ENCODE measurements at regions not wholly inside any gene's neighbourhood (a gene's known extent, or its start where the extent isn't known, plus 50 kb on each side); places are given as distances from the start of the nearest gene placed in this dataset.

DNA sequence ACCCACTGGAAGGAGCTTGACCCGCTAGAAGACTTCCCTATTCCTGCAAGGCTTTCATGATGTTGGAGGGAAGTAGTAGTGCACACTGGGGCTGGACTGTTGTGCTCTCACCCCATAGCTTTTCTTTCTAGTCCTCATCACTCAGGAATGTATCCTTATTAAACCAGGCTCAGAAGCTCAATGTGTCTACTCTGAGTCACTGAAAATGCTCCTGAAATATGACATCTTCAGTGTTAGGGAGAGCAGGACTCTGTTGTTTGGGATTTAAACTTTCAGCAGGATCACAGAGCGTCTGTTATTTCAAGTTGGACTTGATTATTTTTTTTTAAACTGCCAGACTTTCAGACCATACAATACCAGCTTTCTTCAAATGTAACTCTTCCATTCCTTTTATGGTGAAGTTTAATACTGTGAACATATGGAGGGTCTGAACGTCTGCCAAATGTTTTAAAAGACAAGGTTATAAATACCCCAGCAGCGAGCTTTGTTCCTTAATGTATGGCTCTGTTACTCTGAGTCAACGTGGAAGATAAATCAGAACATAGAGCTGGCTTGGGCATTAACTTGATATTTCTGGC lies 257.5 kb downstream of the CDH11 start:
- TF ChIP-seq POLR2A (IDR thresholded peaks at IDR 0.05), result no peak
- TF ChIP-seq, protein P1, sequence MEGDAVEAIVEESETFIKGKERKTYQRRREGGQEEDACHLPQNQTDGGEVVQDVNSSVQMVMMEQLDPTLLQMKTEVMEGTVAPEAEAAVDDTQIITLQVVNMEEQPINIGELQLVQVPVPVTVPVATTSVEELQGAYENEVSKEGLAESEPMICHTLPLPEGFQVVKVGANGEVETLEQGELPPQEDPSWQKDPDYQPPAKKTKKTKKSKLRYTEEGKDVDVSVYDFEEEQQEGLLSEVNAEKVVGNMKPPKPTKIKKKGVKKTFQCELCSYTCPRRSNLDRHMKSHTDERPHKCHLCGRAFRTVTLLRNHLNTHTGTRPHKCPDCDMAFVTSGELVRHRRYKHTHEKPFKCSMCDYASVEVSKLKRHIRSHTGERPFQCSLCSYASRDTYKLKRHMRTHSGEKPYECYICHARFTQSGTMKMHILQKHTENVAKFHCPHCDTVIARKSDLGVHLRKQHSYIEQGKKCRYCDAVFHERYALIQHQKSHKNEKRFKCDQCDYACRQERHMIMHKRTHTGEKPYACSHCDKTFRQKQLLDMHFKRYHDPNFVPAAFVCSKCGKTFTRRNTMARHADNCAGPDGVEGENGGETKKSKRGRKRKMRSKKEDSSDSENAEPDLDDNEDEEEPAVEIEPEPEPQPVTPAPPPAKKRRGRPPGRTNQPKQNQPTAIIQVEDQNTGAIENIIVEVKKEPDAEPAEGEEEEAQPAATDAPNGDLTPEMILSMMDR (IDR thresholded peaks at IDR 0.05), result no peak

Data from uterus (tissue), 2 donors.